H1 (cell line): ENCODE measurements at regions not wholly inside any gene's neighbourhood (a gene's known extent, or its start where the extent isn't known, plus 50 kb on each side); places are given as distances from the start of the nearest gene placed in this dataset.

Experiments
- CTCF ChIA-PET: fragments of 300-600 bp; sonication (Branson Sonifier 250); formaldehyde crosslinking; loops from one replicate; lab custom pipeline; 2021; ENCODE audit not compliant: partially characterized antibody; lab: Charles Lee
- POLR2A ChIA-PET: fragments of 300-600 bp; sonication (Branson Sonifier 250); formaldehyde crosslinking; loops from one replicate; lab custom pipeline; 2021; ENCODE audit warnings: inconsistent platforms; ENCODE audit not compliant: partially characterized antibody; lab: Charles Lee
- DNase-seq, 2 experiments: peaks; one replicate each; pipeline versions ENCODE4 v3.0.0 to v3.0.0-alpha.2; 2010 to 2022; ENCODE audit warnings: low spot score in 2 of 2, low read depth in 1 of 2, mixed read lengths in 1 of 2
- FAIRE-seq: peaks from 2 replicates; lab custom pipeline; 2011; peaks lifted over from hg19 to GRCh38; lab: Jason Lieb, UNC
- H2AFZ ChIP-seq: 2 replicates; pipeline ENCODE4 v1.8.1; 2012; ENCODE audit warnings: low read length, inconsistent platforms
- H2AK5ac ChIP-seq: 2 replicates; pipeline ENCODE4 v1.6.1; 2013; ENCODE audit warnings: low read depth, low read length
- H2BK120ac ChIP-seq: replicated peaks from 2 replicates; pipeline ENCODE3; 2013; ENCODE audit warnings: low read depth, low read length, inconsistent platforms
- H2BK12ac ChIP-seq: 2 replicates; pipeline ENCODE4 v1.6.1; 2013; ENCODE audit warnings: low read depth, low read length
- H2BK15ac ChIP-seq: 2 replicates; pipeline ENCODE4 v1.6.1; 2013; ENCODE audit warnings: low read length
- H2BK20ac ChIP-seq: 2 replicates; pipeline ENCODE4 v1.6.1; 2013; ENCODE audit warnings: low read length
- H2BK5ac ChIP-seq: 2 replicates; pipeline ENCODE4 v1.6.1; 2013; ENCODE audit warnings: low read depth, low read length
- H3K14ac ChIP-seq: 2 replicates; pipeline ENCODE4 v1.6.1; 2013; ENCODE audit warnings: inconsistent platforms; ENCODE audit not compliant: insufficient read length
- H3K18ac ChIP-seq: 2 replicates; pipeline ENCODE4 v1.6.1; 2013; ENCODE audit warnings: low read length; ENCODE audit errors: extremely low read depth
- H3K23ac ChIP-seq: 2 replicates; pipeline ENCODE4 v1.6.1; 2013; ENCODE audit warnings: inconsistent platforms; ENCODE audit not compliant: insufficient read length
- H3K23me2 ChIP-seq: 2 replicates; pipeline ENCODE4 v1.6.1; 2013; ENCODE audit warnings: low read depth, low read length
- H3K27ac ChIP-seq: 2 replicates; pipeline ENCODE4 v1.6.1; 2011; ENCODE audit warnings: low read depth, low read length, inconsistent platforms
- H3K27me3 ChIP-seq, 4 experiments: replicated peaks in 1 of 4; 1 replicate in 1 of 4; 2 replicates in 3 of 4; pipeline versions ENCODE4 v1.6.1 to v1.8.1; 2011 to 2013; ENCODE audit warnings: low read length in 3 of 4, mild to moderate bottlenecking in 3 of 4, inconsistent platforms in 2 of 4, mixed read lengths in 2 of 4, moderate library complexity in 1 of 4; ENCODE audit not compliant: control insufficient read depth in 3 of 4, insufficient read depth in 3 of 4; ENCODE audit errors: extremely low read depth in 1 of 4
- H3K36me3 ChIP-seq, 4 experiments: 2 replicates each; pipeline versions ENCODE4 v1.6.1 to v1.8.1; 2011 to 2013; ENCODE audit warnings: mild to moderate bottlenecking in 4 of 4, low read length in 3 of 4, moderate library complexity in 2 of 4, control low read depth in 1 of 4, inconsistent platforms in 1 of 4; ENCODE audit not compliant: insufficient read depth in 4 of 4, control insufficient read depth in 2 of 4
- H3K4ac ChIP-seq: replicated peaks from 2 replicates; pipeline ENCODE3; 2013; ENCODE audit warnings: low read length, low read depth, mixed read lengths, inconsistent platforms; ENCODE audit not compliant: insufficient read length
- H3K4me1 ChIP-seq, 4 experiments: replicated peaks in 1 of 4; 1 replicate in 1 of 4; 2 replicates in 3 of 4; pipeline versions ENCODE4 v1.6.1 to v1.8.1; 2011 to 2013; ENCODE audit warnings: low read length in 3 of 4, inconsistent platforms in 2 of 4, mixed read lengths in 1 of 4; ENCODE audit not compliant: insufficient read depth in 4 of 4, control insufficient read depth in 3 of 4
- H3K4me2 ChIP-seq, 2 experiments: 2 replicates each; pipeline versions ENCODE4 v1.6.1 to v1.8.1; 2011 to 2013; ENCODE audit warnings: low read depth in 2 of 2, low read length in 2 of 2, control low read depth in 1 of 2, inconsistent platforms in 1 of 2, mild to moderate bottlenecking in 1 of 2; ENCODE audit not compliant: insufficient read depth in 1 of 2
- H3K4me3 ChIP-seq, 4 experiments: fragments of 200-600, 300-600 bp in 1 of 4; sonication (generic), shearing (Covaris generic), sonication (Bioruptor Twin) in 1 of 4; 2 replicates each; pipeline versions ENCODE4 v1.5.1 to v1.8.1; 2011 to 2016; ENCODE audit warnings: low read length in 4 of 4, low read depth in 3 of 4, control low read depth in 2 of 4, inconsistent platforms in 2 of 4, mild to moderate bottlenecking in 2 of 4, mixed read lengths in 1 of 4, moderate library complexity in 1 of 4; ENCODE audit not compliant: insufficient read depth in 2 of 4; ENCODE audit errors: extremely low read depth in 1 of 4
- H3K56ac ChIP-seq: replicated peaks from 2 replicates; pipeline ENCODE3; 2013; ENCODE audit warnings: low read depth, mild to moderate bottlenecking, mixed read lengths, low read length, inconsistent platforms; ENCODE audit not compliant: insufficient read length
- H3K79me1 ChIP-seq: 2 replicates; pipeline ENCODE4 v1.6.1; 2013; ENCODE audit warnings: low read depth, low read length, control low read depth
- H3K79me2 ChIP-seq, 2 experiments: 2 replicates each; pipeline versions ENCODE4 v1.6.1 to v1.8.1; 2012 to 2013; ENCODE audit warnings: low read length in 2 of 2, mild to moderate bottlenecking in 2 of 2, inconsistent platforms in 1 of 2; ENCODE audit not compliant: insufficient read depth in 2 of 2, control insufficient read depth in 1 of 2
- H3K9ac ChIP-seq, 4 experiments: replicated peaks in 1 of 4; 1 replicate in 1 of 4; 2 replicates in 3 of 4; pipeline versions ENCODE4 v1.6.1 to v1.8.1; 2011 to 2013; ENCODE audit warnings: low read depth in 3 of 4, low read length in 3 of 4, control low read depth in 2 of 4, mild to moderate bottlenecking in 2 of 4, moderate library complexity in 2 of 4, inconsistent platforms in 1 of 4; ENCODE audit errors: extremely low read depth in 1 of 4
- H3K9me3 ChIP-seq, 2 experiments: 2 replicates each; pipeline versions ENCODE4 v1.6.1 to v1.8.1; 2012 to 2013; ENCODE audit warnings: mild to moderate bottlenecking in 2 of 2, moderate library complexity in 2 of 2, control low read depth in 1 of 2, inconsistent platforms in 1 of 2, low read depth in 1 of 2, low read length in 1 of 2, mixed read lengths in 1 of 2; ENCODE audit not compliant: insufficient read depth in 2 of 2
- H4K20me1 ChIP-seq, 2 experiments: replicated peaks in 1 of 2; 2 replicates each; pipeline versions ENCODE3 to v1.8.1; 2011 to 2013; ENCODE audit warnings: inconsistent platforms in 2 of 2, low read length in 2 of 2, mild to moderate bottlenecking in 1 of 2; ENCODE audit not compliant: insufficient read depth in 2 of 2, control insufficient read depth in 1 of 2
- H4K5ac ChIP-seq: 2 replicates; pipeline ENCODE4 v1.6.1; 2013; ENCODE audit warnings: low read length, low read depth, mixed read lengths, inconsistent platforms; ENCODE audit not compliant: insufficient read length
- H4K8ac ChIP-seq: 2 replicates; pipeline ENCODE4 v1.8.0; 2013; ENCODE audit warnings: mild to moderate bottlenecking, moderate library complexity, low read length, inconsistent platforms; ENCODE audit not compliant: insufficient read depth; ENCODE audit errors: extremely low read depth
- H4K91ac ChIP-seq: replicated peaks from 2 replicates; pipeline ENCODE3; 2013; ENCODE audit warnings: low read length, mixed read lengths, inconsistent platforms; ENCODE audit not compliant: insufficient read length
- ATF3 ChIP-seq: IDR thresholded peaks from 2 replicates; pipeline ENCODE4 v1.6.1; 2011; ENCODE audit warnings: low read depth, mild to moderate bottlenecking, low read length; ENCODE audit not compliant: insufficient read depth
- CREB1 ChIP-seq: IDR thresholded peaks from 2 replicates; pipeline ENCODE4 v1.6.1; 2012; ENCODE audit warnings: inconsistent platforms
- E2F6 ChIP-seq: IDR thresholded peaks from 2 replicates; pipeline ENCODE4 v1.6.1; 2012; ENCODE audit warnings: inconsistent platforms
- NANOG ChIP-seq: IDR thresholded peaks from 2 replicates; pipeline ENCODE4 v1.6.1; 2011; ENCODE audit warnings: low read length, low read depth, mild to moderate bottlenecking, inconsistent platforms; ENCODE audit not compliant: insufficient read depth, poor library complexity, severe bottlenecking
- POU5F1 ChIP-seq: IDR thresholded peaks from 2 replicates; pipeline ENCODE4 v1.6.1; 2011; ENCODE audit warnings: low read depth, mild to moderate bottlenecking, low read length, moderate library complexity
- RXRA ChIP-seq: IDR thresholded peaks from 2 replicates; pipeline ENCODE4 v1.6.1; 2011; ENCODE audit warnings: low read depth, mild to moderate bottlenecking, low read length, moderate library complexity; ENCODE audit not compliant: insufficient read depth
- SUZ12 ChIP-seq: fragments of 200-600 bp; sonication (generic); IDR thresholded peaks from 2 replicates; pipeline ENCODE4 v1.6.1; 2012; ENCODE audit warnings: mild to moderate bottlenecking, inconsistent platforms, low read length, moderate library complexity, mixed read lengths
- TAF1 ChIP-seq: IDR thresholded peaks from 2 replicates; pipeline ENCODE4 v1.6.1; 2011; ENCODE audit warnings: mild to moderate bottlenecking, low read depth, low read length
- TEAD4 ChIP-seq: IDR thresholded peaks from 2 replicates; pipeline ENCODE4 v1.6.1; 2012; ENCODE audit warnings: low read depth, low read length, inconsistent platforms, mixed read lengths
- WGBS, 2 experiments: shearing (Covaris generic) in 1 of 2; methylation state at CpG; one replicate each; pipeline versions ENCODE4 v1.1.6 to v1.1.7; 2013 to 2015; ENCODE audit warnings: low lambda C conversion rate in 2 of 2, mixed read lengths in 2 of 2, inconsistent platforms in 1 of 2, low coverage in 1 of 2, missing lambda C conversion rate in 1 of 2; ENCODE audit not compliant: insufficient replicate concordance in 2 of 2, insufficient coverage in 1 of 2, insufficient read length in 1 of 2; ENCODE audit errors: extremely low coverage in 1 of 2, missing lambda C conversion rate in 1 of 2; 5-methylcytosine and 5-hydroxymethylcytosine counted together

- H3K18ac ChIP-seq, result no peak overlapping the region
- H3K23ac ChIP-seq, result no peak overlapping the region
- H4K8ac ChIP-seq, result no peak overlapping the region
- no peak overlapping the region for H3K14ac ChIP-seq
- no peaks in the 10 kb centered on the region for H3K27me3 ChIP-seq
- H3K9me3 ChIP-seq, result no peaks in the 10 kb centered on the region
- 0 out of 2 replicates have a peak overlapping the region, but pooled peaks have one; percentile 32 for H2BK20ac ChIP-seq
- no peaks in the 10 kb centered on the region for H3K36me3 ChIP-seq
- FAIRE-seq (no peak), DNase-seq (no peak)
- no peak overlapping the region for H4K91ac ChIP-seq
- TF ChIP-seq NANOG (no peak), CREB1 (no peak), TAF1 (no peak), RXRA (no peak), POU5F1 (no peak), SUZ12 (no peak), ATF3 (no peak), E2F6 (no peak), TEAD4 (no peak)
- H2BK120ac ChIP-seq, result no peak overlapping the region
- H3K4ac ChIP-seq, result no peak overlapping the region
- no peak overlapping the region for H3K56ac ChIP-seq
- peaks cover 3 to 18% (median 8%) of the 10 kb centered on the region in 4 experiments; a peak in 6 of 7 replicates for H3K4me1 ChIP-seq
- CTCF ChIA-PET, result interaction anchor here (0.7 to 2.2 kb wide), 3 partner anchors 11 to 19 kb away, joined by 3 to 8 read pairs (median 4); no protein-coding TSS in a partner anchor
- H3K79me1 ChIP-seq, result no peaks in the 10 kb centered on the region
- H4K5ac ChIP-seq, result no peak overlapping the region
- no peak overlapping the region for H2BK5ac ChIP-seq
- H2AK5ac ChIP-seq, result no peak overlapping the region
- POLR2A ChIA-PET, result no interaction called here
- H3K4me3 ChIP-seq, result no peak overlapping the region
- H3K4me2 ChIP-seq, result no peak overlapping the region
- no peaks in the 10 kb centered on the region for H3K23me2 ChIP-seq
- H2AFZ ChIP-seq, result no peak overlapping the region
- H2BK12ac ChIP-seq, result no peak overlapping the region
- no peak overlapping the region for H3K27ac ChIP-seq
- H2BK15ac ChIP-seq, result no peak overlapping the region
- no peak overlapping the region for H3K9ac ChIP-seq
- H3K79me2 ChIP-seq, result no peaks in the 10 kb centered on the region
- 76% methylated on average over 7 of the region's 7 CpGs; no CpG with 5 or more reads in 1 of the 2 experiments for whole genome bisulfite sequencing, 2 experiments
- no peaks in the 10 kb centered on the region for H4K20me1 ChIP-seq
These were observed 122.7 kb downstream of the LY86 start for GRCh38 chr6:6711031-6711785.
